WTC11 (cell line): ENCODE measurements at regions not wholly inside any gene's neighbourhood (a gene's known extent, or its start where the extent isn't known, plus 50 kb on each side); places are given as distances from the start of the nearest gene placed in this dataset.

Experiments
- ATAC-seq: fragments of 200-7000 bp; cut with Tn5 transposase; 2 replicates; pipeline ENCODE4 v1.10.0; 2021; ENCODE audit warnings: mild to moderate bottlenecking, moderate library complexity
- CTCF ChIA-PET: fragments of 300-600 bp; sonication (Branson Sonifier 250); formaldehyde crosslinking; loops from one replicate; lab custom pipeline; 2021; ENCODE audit warnings: antibody characterized with exemption; lab: Charles Lee
- POLR2A ChIA-PET: fragments of 350-600 bp; sonication (Branson Sonifier 250); formaldehyde crosslinking; loops from one replicate; lab custom pipeline; 2021; ENCODE audit warnings: antibody characterized with exemption; lab: Charles Lee
- DNase-seq: peaks from one replicate; pipeline ENCODE4 v3.0.0; 2021; ENCODE audit warnings: low spot score
- H3K27ac Mint-ChIP-seq: 2 replicates; pipeline ENCODE4 v1.8.0; 2021; ENCODE audit warnings: mixed read lengths
- H3K27me3 Mint-ChIP-seq: 2 replicates; pipeline ENCODE4 v1.8.0; 2021; ENCODE audit warnings: low read depth, mild to moderate bottlenecking, moderate library complexity, mixed read lengths
- H3K36me3 Mint-ChIP-seq: 2 replicates; pipeline ENCODE4 v1.8.0; 2021; ENCODE audit warnings: mixed read lengths
- H3K4me1 Mint-ChIP-seq: 2 replicates; pipeline ENCODE4 v1.8.0; 2022; ENCODE audit warnings: mixed read lengths
- H3K4me3 Mint-ChIP-seq: 2 replicates; pipeline ENCODE4 v1.8.0; 2021; ENCODE audit warnings: mild to moderate bottlenecking, moderate library complexity, mixed read lengths
- H3K9me3 Mint-ChIP-seq: 2 replicates; pipeline ENCODE4 v1.8.0; 2021; ENCODE audit warnings: mixed read lengths
- AR ChIP-seq: fragments of 250-450 bp; sonication (Bioruptor Pico); IDR thresholded peaks from 2 replicates; pipeline ENCODE4 v1.9.0; 2021; ENCODE audit warnings: mild to moderate bottlenecking
- ARID4B ChIP-seq: sonication (generic); formaldehyde crosslinking; IDR thresholded peaks from 2 replicates; pipeline ENCODE4 v1.8.0; 2023; ENCODE audit warnings: missing genetic modification reagents, mild to moderate bottlenecking, borderline replicate concordance
- ATF3 ChIP-seq: sonication (generic); formaldehyde crosslinking; conservative IDR thresholded peaks from 2 replicates; pipeline ENCODE4 v1.8.1; 2022; ENCODE audit warnings: mild to moderate bottlenecking, missing genetic modification reagents
- ATF6 ChIP-seq: sonication (generic); formaldehyde crosslinking; IDR thresholded peaks from 2 replicates; pipeline ENCODE4 v1.8.1; 2023; ENCODE audit warnings: mild to moderate bottlenecking, missing genetic modification reagents
- ELF4 ChIP-seq: sonication (generic); formaldehyde crosslinking; IDR thresholded peaks from 2 replicates; pipeline ENCODE4 v1.8.1; 2022; ENCODE audit warnings: low read depth, mild to moderate bottlenecking, moderate library complexity, missing genetic modification reagents
- FOXK1 ChIP-seq: sonication (generic); formaldehyde crosslinking; IDR thresholded peaks from 2 replicates; pipeline ENCODE4 v1.8.0; 2022; ENCODE audit warnings: mild to moderate bottlenecking, moderate library complexity, missing genetic modification reagents
- FOXP4 ChIP-seq: sonication (generic); formaldehyde crosslinking; IDR thresholded peaks from 2 replicates; pipeline ENCODE4 v1.8.0; 2022; ENCODE audit warnings: mild to moderate bottlenecking, missing genetic modification reagents
- GABPB1 ChIP-seq: sonication (generic); formaldehyde crosslinking; IDR thresholded peaks from 2 replicates; pipeline ENCODE4 v1.8.1; 2023; ENCODE audit warnings: mild to moderate bottlenecking, missing genetic modification reagents
- JUN ChIP-seq: sonication (generic); formaldehyde crosslinking; IDR thresholded peaks from 2 replicates; pipeline ENCODE4 v1.8.0; 2023; ENCODE audit warnings: mild to moderate bottlenecking, missing genetic modification reagents
- MAX ChIP-seq: sonication (generic); formaldehyde crosslinking; IDR thresholded peaks from 2 replicates; pipeline ENCODE4 v1.8.0; 2022; ENCODE audit warnings: mild to moderate bottlenecking, missing genetic modification reagents
- RELA ChIP-seq: sonication (generic); formaldehyde crosslinking; IDR thresholded peaks from 2 replicates; pipeline ENCODE4 v1.8.1; 2022; ENCODE audit warnings: missing genetic modification reagents, mild to moderate bottlenecking, borderline replicate concordance
- SMAD4 ChIP-seq: sonication (generic); formaldehyde crosslinking; IDR thresholded peaks from 2 replicates; pipeline ENCODE4 v1.8.0; 2022; ENCODE audit warnings: mild to moderate bottlenecking, missing genetic modification reagents
- SOX15 ChIP-seq: fragments of 250-450 bp; sonication (Bioruptor Pico); IDR thresholded peaks from 2 replicates; pipeline ENCODE4 v1.9.0; 2021; ENCODE audit warnings: mild to moderate bottlenecking
- ZNF138 ChIP-seq: sonication (generic); formaldehyde crosslinking; conservative IDR thresholded peaks from 2 replicates; pipeline ENCODE4 v1.8.1; 2022; ENCODE audit warnings: mild to moderate bottlenecking, moderate library complexity, missing genetic modification reagents
- ZNF423 ChIP-seq: fragments of 250-450 bp; sonication (Bioruptor Pico); IDR thresholded peaks from 2 replicates; pipeline ENCODE4 v2.1.2; 2022; ENCODE audit warnings: mild to moderate bottlenecking, moderate library complexity
- ZNF425 ChIP-seq: fragments of 250-450 bp; sonication (Bioruptor Pico); conservative IDR thresholded peaks from 2 replicates; pipeline ENCODE4 v1.9.0; 2021; ENCODE audit warnings: mild to moderate bottlenecking

- TF ChIP-seq MAX (CRISPR knock-in tag) (no peak), GABPB1 (CRISPR knock-in tag) (no peak)
- CTCF ChIA-PET: no interaction called here
- ATAC-seq (no peak), DNase-seq (no peak)
- H3K4me3 Mint-ChIP-seq: no peak overlapping the region
- H3K27ac Mint-ChIP-seq: no peak overlapping the region
- H3K27me3 Mint-ChIP-seq: peaks cover 4% of the 10 kb centered on the region
- H3K9me3 Mint-ChIP-seq: peaks cover 47% of the 10 kb centered on the region
- no peaks in the 10 kb centered on the region for H3K4me1 Mint-ChIP-seq
- POLR2A ChIA-PET: no interaction called here
- H3K36me3 Mint-ChIP-seq: peaks cover 57% of the 10 kb centered on the region
These were observed 123.7 kb upstream of the TCERG1L start for GRCh38 chr10:131435232-131435631.

- Mint-ChIP-seq H3K27me3 (peaks cover 3% of the 10 kb centered on the region; the same call in 1 of the 2 replicates), H3K4me1 (no peaks in the 10 kb centered on the region), H3K36me3 (peaks cover 52% of the 10 kb centered on the region), H3K4me3 (no peak overlapping the region), H3K9me3 (peaks cover 43% of the 10 kb centered on the region), H3K27ac (no peak overlapping the region)
- no peak for TF ChIP-seq ZNF425
- TF ChIP-seq ELF4: no peak
- no peak for TF ChIP-seq AR (CRISPR knock-in tag)
- no peak for TF ChIP-seq ZNF423
- TF ChIP-seq ZNF138: no peak
- no peak for TF ChIP-seq SOX15 (CRISPR knock-in tag)
- TF ChIP-seq FOXK1 (CRISPR knock-in tag): no peak
- no peak for TF ChIP-seq ARID4B (CRISPR knock-in tag)
- TF ChIP-seq JUN: no peak
- TF ChIP-seq SMAD4: no peak
- no peak for TF ChIP-seq ATF6 (CRISPR knock-in tag)
- no peak for TF ChIP-seq RELA (CRISPR knock-in tag)
- no peak for TF ChIP-seq FOXP4 (CRISPR knock-in tag)
- TF ChIP-seq ATF3 (CRISPR knock-in tag): no peak
- no peak for DNase-seq
- ChIA-PET CTCF (no interaction called here), POLR2A (no interaction called here)
- ATAC-seq: no peak
These were observed 124.4 kb upstream of the TCERG1L start for GRCh38 chr10:131435760-131436457.
